Ovary (tissue), 7 donors: ENCODE measurements at regions not wholly inside any gene's neighbourhood (a gene's known extent, or its start where the extent isn't known, plus 50 kb on each side); places are given as distances from the start of the nearest gene placed in this dataset.

Experiments
- DNase-seq, 5 donors: peaks; one replicate each; pipeline ENCODE4 v3.0.0-alpha.2; 2019 to 2020
- H3K27ac ChIP-seq, 2 donors: fragments of 200-600 bp; one replicate each; pipeline versions ENCODE4 v1.5.1 to v1.8.0; 2019 to 2022
- H3K27me3 ChIP-seq: fragments of 200-600 bp; one replicate; pipeline ENCODE4 v1.8.0; 2022
- H3K36me3 ChIP-seq: fragments of 200-600 bp; sonication (generic); one replicate; pipeline ENCODE4 v1.5.1; 2019
- H3K4me1 ChIP-seq: one replicate; pipeline ENCODE4 v1.8.1; 2013; ENCODE audit warnings: mild to moderate bottlenecking, moderate library complexity; ENCODE audit not compliant: insufficient read depth
- H3K4me3 ChIP-seq: fragments of 200-600 bp; sonication (generic); one replicate; pipeline ENCODE4 v1.5.1; 2017
- H3K9me3 ChIP-seq, 2 donors: fragments of 200-600 bp in 1 of 2; sonication (generic) in 1 of 2; one replicate each; pipeline versions ENCODE4 v1.5.1 to v1.8.1; 2013 to 2019; ENCODE audit warnings: mild to moderate bottlenecking in 1 of 2, moderate library complexity in 1 of 2
- EP300 ChIP-seq: sonication (generic); formaldehyde crosslinking; IDR thresholded peaks from one replicate; pipeline ENCODE4 v1.6.1; 2017; ENCODE audit warnings: antibody characterized with exemption
- POLR2A ChIP-seq: fragments of 450-650 bp; IDR thresholded peaks from one replicate; pipeline ENCODE4 v1.6.1; 2017; ENCODE audit warnings: antibody characterized with exemption, mild to moderate bottlenecking, moderate library complexity
- WGBS, 3 donors: extraction: QIAGEN DNeasy Blood & Tissue Kit in 1 of 3; methylation state at CpG; one replicate each; pipeline versions ENCODE4 v1.1.5 to v1.1.7; 2013 to 2017; 5-methylcytosine and 5-hydroxymethylcytosine counted together
- intact Hi-C, 4 donors: fragments of 100-400 bp; cut with DNase I; formaldehyde crosslinking; loops; one replicate each; pipeline versions ENCODE4 v1.11.0 to v1.15.1; 2022 to 2023
- TF ChIP-seq, protein P1 (sequence below), 3 donors: fragments of 450-650 bp in 2 of 3; fragments of 200-600 bp in 1 of 3; IDR thresholded peaks; one replicate each; pipeline versions ENCODE4 v1.5.1 to v1.8.0; 2016 to 2022; ENCODE audit warnings: antibody characterized with exemption in 3 of 3, mild to moderate bottlenecking in 1 of 3
- donor health status: DM: no; HTN: no; CAD: no; lungs with moderate emphysema.
- donor health status: DM: no; HTN: no; CAD: no.
- donor health status: Bipolar disorder and iron deficiency.
- donor health status: DM: no; HTN: no; CAD: no.
- donor health status: DM: yes; HTN: yes; CAD: no.

DNA sequence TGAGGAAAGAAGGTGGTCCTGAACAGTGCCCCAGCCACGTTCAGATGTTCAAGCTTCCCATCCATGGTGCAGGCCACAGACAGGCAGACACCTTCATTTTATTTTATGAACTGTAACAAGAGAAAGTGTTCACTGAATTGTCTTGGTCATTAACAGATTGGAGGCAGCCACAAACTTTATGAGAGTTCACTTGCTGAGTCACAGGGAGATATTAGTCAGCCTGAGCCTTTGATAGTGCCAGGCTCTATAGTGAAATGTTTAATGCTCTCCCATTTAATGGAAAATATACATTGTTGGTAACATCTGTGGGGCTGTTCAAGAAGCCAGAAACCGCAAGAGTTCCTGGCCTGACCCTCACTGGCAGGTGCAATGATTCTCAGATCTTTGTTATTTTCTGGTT is 237.0 kb downstream of the TENT4A start:
- H3K4me1 ChIP-seq: no peaks in the 10 kb centered on the region
- WGBS, 3 donors: 52 to 60% (median 53%) methylated on average over 2 of the region's 2 CpGs
- intact Hi-C loops: no loop called here
- H3K9me3 ChIP-seq: no peaks in the 10 kb centered on the region
- no peak overlapping the region for H3K27ac ChIP-seq
- no peaks in the 10 kb centered on the region for H3K27me3 ChIP-seq
- no peak for TF ChIP-seq EP300
- TF ChIP-seq POLR2A: no peak
- TF ChIP-seq, protein P1, sequence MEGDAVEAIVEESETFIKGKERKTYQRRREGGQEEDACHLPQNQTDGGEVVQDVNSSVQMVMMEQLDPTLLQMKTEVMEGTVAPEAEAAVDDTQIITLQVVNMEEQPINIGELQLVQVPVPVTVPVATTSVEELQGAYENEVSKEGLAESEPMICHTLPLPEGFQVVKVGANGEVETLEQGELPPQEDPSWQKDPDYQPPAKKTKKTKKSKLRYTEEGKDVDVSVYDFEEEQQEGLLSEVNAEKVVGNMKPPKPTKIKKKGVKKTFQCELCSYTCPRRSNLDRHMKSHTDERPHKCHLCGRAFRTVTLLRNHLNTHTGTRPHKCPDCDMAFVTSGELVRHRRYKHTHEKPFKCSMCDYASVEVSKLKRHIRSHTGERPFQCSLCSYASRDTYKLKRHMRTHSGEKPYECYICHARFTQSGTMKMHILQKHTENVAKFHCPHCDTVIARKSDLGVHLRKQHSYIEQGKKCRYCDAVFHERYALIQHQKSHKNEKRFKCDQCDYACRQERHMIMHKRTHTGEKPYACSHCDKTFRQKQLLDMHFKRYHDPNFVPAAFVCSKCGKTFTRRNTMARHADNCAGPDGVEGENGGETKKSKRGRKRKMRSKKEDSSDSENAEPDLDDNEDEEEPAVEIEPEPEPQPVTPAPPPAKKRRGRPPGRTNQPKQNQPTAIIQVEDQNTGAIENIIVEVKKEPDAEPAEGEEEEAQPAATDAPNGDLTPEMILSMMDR (IDR thresholded peaks at IDR 0.05): no peak
- DNase-seq: no peak
- H3K36me3 ChIP-seq: no peaks in the 10 kb centered on the region
- H3K4me3 ChIP-seq: no peak overlapping the region

DNA sequence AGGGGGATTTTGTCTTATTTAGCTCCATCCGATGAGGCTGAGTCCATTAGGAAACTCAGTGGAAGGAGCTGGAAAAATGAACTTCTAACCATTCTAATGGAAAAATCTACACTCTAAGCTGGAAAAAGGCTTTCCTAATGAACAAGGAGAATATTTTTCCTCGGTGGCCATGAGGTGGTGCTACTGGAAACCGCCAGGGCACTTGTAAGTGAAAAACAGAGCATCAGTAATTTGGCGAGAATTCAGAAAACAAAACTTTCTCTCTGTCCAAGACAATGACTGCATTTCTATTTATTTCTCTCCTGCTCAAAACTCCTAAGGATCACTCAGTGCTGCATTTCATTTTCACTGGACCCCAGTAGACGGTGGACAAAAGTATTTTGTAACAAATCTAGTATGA is 237.6 kb downstream of the TENT4A start:
- 30 to 46% (median 35%) methylated on average over 5 of the region's 5 CpGs for WGBS, 3 donors
- TF ChIP-seq POLR2A (no peak), EP300 (no peak)
- TF ChIP-seq, protein P1 (IDR thresholded peaks at IDR 0.05): no peak
- intact Hi-C loops: no loop called here
- Histone ChIP-seq H3K4me1 (no peaks in the 10 kb centered on the region), H3K9me3 (no peaks in the 10 kb centered on the region), H3K27ac (no peak overlapping the region), H3K36me3 (no peaks in the 10 kb centered on the region), H3K4me3 (no peak overlapping the region), H3K27me3 (no peaks in the 10 kb centered on the region)
- no peak for DNase-seq

DNA sequence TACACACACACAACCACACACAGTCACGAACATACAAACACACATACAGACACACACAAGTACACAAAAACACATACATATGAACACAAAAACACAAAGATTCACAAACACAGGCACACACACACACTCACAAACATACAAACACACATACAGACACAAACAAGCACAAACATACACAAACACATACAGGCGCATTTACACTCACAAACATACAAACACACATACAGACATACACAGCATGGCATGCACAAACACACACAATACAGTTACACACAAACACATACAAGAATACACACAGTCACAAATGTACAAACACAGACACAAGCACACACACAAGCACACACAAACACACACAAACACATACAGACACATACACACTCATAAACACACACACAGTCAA is 247.9 kb downstream of the TENT4A start:
- Histone ChIP-seq H3K9me3 (no peaks in the 10 kb centered on the region), H3K27me3 (no peaks in the 10 kb centered on the region), H3K4me1 (no peaks in the 10 kb centered on the region), H3K36me3 (no peaks in the 10 kb centered on the region), H3K27ac (no peak overlapping the region), H3K4me3 (no peak overlapping the region)
- TF ChIP-seq, protein P1 (IDR thresholded peaks at IDR 0.05): no peak
- TF ChIP-seq EP300 (no peak), POLR2A (no peak)
- DNase-seq: no peak
- intact Hi-C loops: no loop called here
- 81 to 82% (median 82%) methylated on average over 2 of the region's 2 CpGs for WGBS, 3 donors

DNA sequence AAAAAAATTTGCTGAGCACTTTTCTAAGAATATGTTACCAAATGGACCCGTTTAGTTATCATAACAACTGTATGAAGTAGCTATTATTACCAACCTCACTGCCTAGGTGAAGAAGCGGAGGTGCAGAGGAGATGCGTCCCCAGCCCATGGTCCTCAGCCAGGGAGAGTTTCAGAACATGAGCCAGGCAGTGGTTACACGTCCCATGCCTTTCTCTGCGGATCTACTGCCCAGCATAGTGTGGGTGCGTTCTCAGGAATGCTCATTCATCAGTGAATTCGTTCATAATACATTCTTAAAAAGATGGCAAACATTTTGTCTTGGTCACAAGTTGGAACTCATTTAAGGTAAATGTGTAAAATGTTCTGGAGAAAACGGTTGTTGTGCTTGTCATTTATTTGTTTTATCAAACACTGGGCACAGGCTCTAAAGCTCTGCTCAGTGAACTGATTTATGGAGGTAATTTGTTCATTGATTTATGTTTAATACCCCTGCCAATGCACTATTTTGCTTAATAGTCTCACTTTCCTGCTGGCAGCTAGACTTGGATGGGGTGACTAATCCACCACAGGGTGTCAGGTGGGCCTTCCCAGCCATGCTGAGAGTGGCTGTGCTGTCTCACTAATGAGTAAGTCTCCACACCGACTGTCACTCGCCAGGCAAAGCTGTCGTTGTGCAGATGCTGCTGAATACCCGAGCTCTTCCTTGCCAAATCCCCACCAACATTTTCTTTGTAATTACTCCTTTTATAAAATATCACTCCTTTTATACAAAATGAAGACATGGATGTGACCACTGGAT is 248.8 kb downstream of the TENT4A start:
- Histone ChIP-seq H3K9me3 (no peaks in the 10 kb centered on the region), H3K27ac (no peak overlapping the region), H3K4me1 (no peaks in the 10 kb centered on the region), H3K27me3 (no peaks in the 10 kb centered on the region), H3K4me3 (no peak overlapping the region), H3K36me3 (no peaks in the 10 kb centered on the region)
- DNase-seq: no peak
- TF ChIP-seq EP300 (no peak), POLR2A (no peak)
- TF ChIP-seq, protein P1 (IDR thresholded peaks at IDR 0.05): no peak
- intact Hi-C loops: no loop called here
- 56 to 67% (median 59%) methylated on average over 12 of the region's 12 CpGs for WGBS, 3 donors
